OCI-LY7 (cell line): ENCODE measurements at regions not wholly inside any gene's neighbourhood (a gene's known extent, or its start where the extent isn't known, plus 50 kb on each side); places are given as distances from the start of the nearest gene placed in this dataset.

Source experiments
- EZH2phosphoT487 ChIP-seq: fragments of 200-600 bp; sonication (generic); IDR thresholded peaks from 2 replicates; pipeline ENCODE4 v1.6.1; 2018; ENCODE audit warnings: low read depth, borderline replicate concordance, mild to moderate bottlenecking, mixed run types, antibody characterized with exemption, low read length, moderate library complexity, mixed read lengths
- TF ChIP-seq, protein P1 (sequence below): fragments of 200-600 bp; sonication (generic); conservative IDR thresholded peaks from 2 replicates; pipeline ENCODE4 v1.5.1; 2014; ENCODE audit warnings: mild to moderate bottlenecking, antibody characterized with exemption, low read length, moderate library complexity, mixed read lengths

GRCh38 chr1:29436181-29436785 is 200.0 kb downstream of the PTPRU start:
- TF ChIP-seq, protein P1, sequence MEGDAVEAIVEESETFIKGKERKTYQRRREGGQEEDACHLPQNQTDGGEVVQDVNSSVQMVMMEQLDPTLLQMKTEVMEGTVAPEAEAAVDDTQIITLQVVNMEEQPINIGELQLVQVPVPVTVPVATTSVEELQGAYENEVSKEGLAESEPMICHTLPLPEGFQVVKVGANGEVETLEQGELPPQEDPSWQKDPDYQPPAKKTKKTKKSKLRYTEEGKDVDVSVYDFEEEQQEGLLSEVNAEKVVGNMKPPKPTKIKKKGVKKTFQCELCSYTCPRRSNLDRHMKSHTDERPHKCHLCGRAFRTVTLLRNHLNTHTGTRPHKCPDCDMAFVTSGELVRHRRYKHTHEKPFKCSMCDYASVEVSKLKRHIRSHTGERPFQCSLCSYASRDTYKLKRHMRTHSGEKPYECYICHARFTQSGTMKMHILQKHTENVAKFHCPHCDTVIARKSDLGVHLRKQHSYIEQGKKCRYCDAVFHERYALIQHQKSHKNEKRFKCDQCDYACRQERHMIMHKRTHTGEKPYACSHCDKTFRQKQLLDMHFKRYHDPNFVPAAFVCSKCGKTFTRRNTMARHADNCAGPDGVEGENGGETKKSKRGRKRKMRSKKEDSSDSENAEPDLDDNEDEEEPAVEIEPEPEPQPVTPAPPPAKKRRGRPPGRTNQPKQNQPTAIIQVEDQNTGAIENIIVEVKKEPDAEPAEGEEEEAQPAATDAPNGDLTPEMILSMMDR = no peak
- TF ChIP-seq EZH2phosphoT487 = no peak
